ENCODE measurements at regions not wholly inside any gene's neighbourhood (a gene's known extent, or its start where the extent isn't known, plus 50 kb on each side); places are given as distances from the start of the nearest gene placed in this dataset.

DNA sequence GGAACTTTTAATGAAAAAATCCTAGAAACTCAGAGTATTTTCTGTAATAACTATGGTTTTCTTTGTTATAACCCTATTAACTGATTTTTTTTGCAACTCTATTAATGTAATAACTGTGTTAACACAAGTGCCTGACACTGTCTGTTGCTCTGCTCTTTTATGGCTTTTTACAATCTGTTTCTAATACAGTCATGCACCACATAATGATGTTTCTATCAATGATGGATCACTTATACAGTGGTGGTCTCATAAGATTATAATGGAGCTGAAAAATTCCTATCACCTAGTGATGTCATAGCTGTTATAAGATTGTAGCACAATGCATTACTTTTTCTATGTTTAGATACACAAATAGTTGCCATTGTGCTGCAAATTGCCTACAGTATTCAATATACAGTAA is 123.1 kb upstream of the SV2C start:
- no peak for TF ChIP-seq YY1 (IDR thresholded peaks at IDR 0.05; ENCODE audit: insufficient read depth, insufficient read length)
- no peak for TF ChIP-seq ZNF274 (IDR thresholded peaks at IDR 0.05; ENCODE audit: low read depth, low read length)
- TF ChIP-seq SUZ12 (IDR thresholded peaks at IDR 0.05; ENCODE audit: extremely low read depth, insufficient read depth, insufficient read length): no peak
